ENCODE measurements at regions not wholly inside any gene's neighbourhood (a gene's known extent, or its start where the extent isn't known, plus 50 kb on each side); places are given as distances from the start of the nearest gene placed in this dataset.

DNA sequence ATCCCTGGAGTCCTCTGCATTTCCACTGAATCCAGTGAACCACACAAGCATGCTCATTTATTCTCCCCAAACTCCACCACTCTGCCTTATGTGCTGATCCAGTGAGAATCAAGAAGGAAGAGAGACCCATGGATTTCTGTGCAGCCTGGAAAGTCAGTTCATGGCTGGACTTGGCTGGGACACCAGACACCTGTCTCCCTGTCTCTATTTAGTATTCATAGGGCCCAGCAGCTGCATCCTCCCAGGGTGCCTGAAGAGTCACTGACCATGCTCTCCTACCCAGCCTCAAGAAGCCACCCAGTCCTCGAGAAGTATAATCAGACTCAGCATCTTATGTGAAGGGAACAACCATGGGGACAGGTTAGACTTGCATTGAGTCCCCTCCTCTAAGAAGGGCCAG, 83.2 kb downstream of the ZNF280B start:
- Histone ChIP-seq H4K91ac (ENCODE audit: insufficient read depth, low read depth, low read length) (no peak overlapping the region), H2BK15ac (ENCODE audit: low read depth, low read length) (no peak overlapping the region), H3K56ac (ENCODE audit: extremely low read depth, insufficient read depth, low read length) (no peak overlapping the region), H2BK5ac (ENCODE audit: low read depth, low read length, poor library complexity, severe bottlenecking) (no peak overlapping the region), H2BK20ac (ENCODE audit: low read depth, low read length) (no peak overlapping the region), H3K4me2 (ENCODE audit: low read depth, low read length) (no peak overlapping the region), H3K27me3 (ENCODE audit: control insufficient read depth, insufficient read depth, low read length) (peaks cover 21% of the 10 kb centered on the region), H2BK120ac (ENCODE audit: low read depth, low read length) (no peak overlapping the region), H4K5ac (ENCODE audit: low read depth, low read length) (no peak overlapping the region), H3K27ac (ENCODE audit: insufficient read depth, low read length) (no peak overlapping the region), H2AK5ac (ENCODE audit: low read depth, low read length) (no peak overlapping the region), H4K20me1 (ENCODE audit: insufficient read depth, low read length) (no peaks in the 10 kb centered on the region), H3K9ac (ENCODE audit: low read depth, low read length) (no peak overlapping the region), H3K4ac (ENCODE audit: low read depth, low read length) (no peak overlapping the region), H3K23ac (ENCODE audit: low read depth, low read length) (no peak overlapping the region), H3K9me1 (ENCODE audit: insufficient read depth, low read length) (no peaks in the 10 kb centered on the region), H2AK9ac (replicated peaks; ENCODE audit: low read depth, low read length, poor library complexity) (no peak overlapping the region), H4K8ac (ENCODE audit: low read depth in 2 of 2, low read length in 2 of 2) (no peak overlapping the region), H3K4me3 (ENCODE audit: insufficient read depth, low read depth, low read length) (no peak overlapping the region), H2AFZ (replicated peaks; ENCODE audit: low read length, poor library complexity) (no peak overlapping the region), H3K36me3 (ENCODE audit: control insufficient read depth, insufficient read depth, low read length) (no peaks in the 10 kb centered on the region), H3K9me3 (ENCODE audit: control insufficient read depth, insufficient read depth, low read length) (no peaks in the 10 kb centered on the region), H3K79me1 (ENCODE audit: low read depth in 1 of 2, low read length in 2 of 2) (no peaks in the 10 kb centered on the region), H3K18ac (ENCODE audit: low read depth, low read length) (no peak overlapping the region), H3K4me1 (ENCODE audit: control insufficient read depth, insufficient read depth, low read length) (no peaks in the 10 kb centered on the region), H3K14ac (replicated peaks; ENCODE audit: low read depth, low read length) (no peak overlapping the region)
- no TSS peak for BruUV-seq (replicated peaks)
- CTCF ChIA-PET = no interaction called here
- TF ChIP-seq MAFK (IDR thresholded peaks at IDR 0.05; ENCODE audit: low read depth, low read length) (no peak), ELK1 (IDR thresholded peaks at IDR 0.05; ENCODE audit: borderline replicate concordance, low read depth, low read length) (no peak), MAZ (IDR thresholded peaks at IDR 0.05; ENCODE audit: borderline replicate concordance, low read depth, low read length) (no peak), BHLHE40 (IDR thresholded peaks at IDR 0.05; ENCODE audit: low read depth, low read length) (no peak), RAD21 (IDR thresholded peaks at IDR 0.05; ENCODE audit: low read length) (no peak), MXI1 (IDR thresholded peaks at IDR 0.05; ENCODE audit: borderline replicate concordance, low read depth, low read length) (no peak), SMC3 (IDR thresholded peaks at IDR 0.05; ENCODE audit: low read depth, low read length) (no peak)
- DNase-seq = no peak
- POLR2A ChIA-PET (ENCODE audit: unreplicated experiment) = no interaction called here
- no CpG with 5 or more reads among the region's 1 CpG for WGBS, 2 experiments (ENCODE audit: extremely low coverage in 2 of 2, insufficient read length in 1 of 2)
- ATAC-seq (ENCODE audit: low read depth) = no peak
- intact Hi-C loops (cut with micrococcal nuclease) = no loop called here
- in situ Hi-C loops (cut with MboI; ENCODE audit: low sequenced_read_pairs) = no loop called here
- dilution Hi-C loops (cut with HindIII; ENCODE audit: low sequenced_read_pairs, unreplicated experiment) = no loop called here

Data from IMR-90 (cell line).